ENCODE measurements at regions not wholly inside any gene's neighbourhood (a gene's known extent, or its start where the extent isn't known, plus 50 kb on each side); places are given as distances from the start of the nearest gene placed in this dataset.
"Not testable (repeated sequence)": the region's sequence is repeated elsewhere in the genome, so short reads cannot be mapped to it uniquely, and the experiment has no call there.

DNA sequence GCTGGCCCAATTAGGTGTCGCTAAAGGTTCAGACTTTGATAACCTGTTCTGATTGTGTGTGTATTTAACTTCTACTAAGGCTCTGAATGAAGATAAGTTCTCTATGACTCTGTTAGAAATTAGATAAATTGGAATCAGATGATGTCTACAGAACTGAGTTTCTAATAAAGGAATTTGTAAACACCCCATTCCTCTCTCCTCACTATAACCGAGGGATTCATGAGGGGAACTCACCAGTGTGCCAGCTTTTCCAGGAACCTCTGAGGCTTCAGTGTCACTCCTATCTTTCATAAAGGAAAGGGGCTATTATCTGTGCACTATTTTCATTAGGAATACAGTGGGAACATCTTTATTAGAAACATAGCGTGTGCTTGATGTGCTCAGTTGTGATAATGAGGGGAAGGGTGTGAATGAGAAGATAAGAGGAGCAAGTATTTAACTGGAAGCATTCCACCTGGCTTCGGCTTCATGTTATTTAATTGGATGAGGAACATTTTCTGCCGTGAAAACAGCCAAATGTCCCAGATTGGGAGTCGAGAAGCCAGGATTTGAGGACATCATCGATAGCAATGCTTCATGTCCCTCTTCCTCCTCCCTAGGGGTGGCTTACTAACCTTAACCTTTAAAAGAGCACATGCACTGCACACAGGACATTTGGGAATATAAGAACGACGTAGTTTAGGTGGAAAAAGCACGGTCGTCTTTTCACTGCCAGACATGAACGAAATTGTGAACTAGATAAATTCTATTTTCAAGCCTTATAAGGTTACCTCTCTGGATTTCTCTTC is 84.8 kb upstream of the TCF4 start:
- H3K4me3 Mint-ChIP-seq, result no peak overlapping the region
- TF ChIP-seq, protein P1, sequence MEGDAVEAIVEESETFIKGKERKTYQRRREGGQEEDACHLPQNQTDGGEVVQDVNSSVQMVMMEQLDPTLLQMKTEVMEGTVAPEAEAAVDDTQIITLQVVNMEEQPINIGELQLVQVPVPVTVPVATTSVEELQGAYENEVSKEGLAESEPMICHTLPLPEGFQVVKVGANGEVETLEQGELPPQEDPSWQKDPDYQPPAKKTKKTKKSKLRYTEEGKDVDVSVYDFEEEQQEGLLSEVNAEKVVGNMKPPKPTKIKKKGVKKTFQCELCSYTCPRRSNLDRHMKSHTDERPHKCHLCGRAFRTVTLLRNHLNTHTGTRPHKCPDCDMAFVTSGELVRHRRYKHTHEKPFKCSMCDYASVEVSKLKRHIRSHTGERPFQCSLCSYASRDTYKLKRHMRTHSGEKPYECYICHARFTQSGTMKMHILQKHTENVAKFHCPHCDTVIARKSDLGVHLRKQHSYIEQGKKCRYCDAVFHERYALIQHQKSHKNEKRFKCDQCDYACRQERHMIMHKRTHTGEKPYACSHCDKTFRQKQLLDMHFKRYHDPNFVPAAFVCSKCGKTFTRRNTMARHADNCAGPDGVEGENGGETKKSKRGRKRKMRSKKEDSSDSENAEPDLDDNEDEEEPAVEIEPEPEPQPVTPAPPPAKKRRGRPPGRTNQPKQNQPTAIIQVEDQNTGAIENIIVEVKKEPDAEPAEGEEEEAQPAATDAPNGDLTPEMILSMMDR (IDR thresholded peaks at IDR 0.05; ENCODE audit: unreplicated experiment in 3 of 3), result no peak

DNA sequence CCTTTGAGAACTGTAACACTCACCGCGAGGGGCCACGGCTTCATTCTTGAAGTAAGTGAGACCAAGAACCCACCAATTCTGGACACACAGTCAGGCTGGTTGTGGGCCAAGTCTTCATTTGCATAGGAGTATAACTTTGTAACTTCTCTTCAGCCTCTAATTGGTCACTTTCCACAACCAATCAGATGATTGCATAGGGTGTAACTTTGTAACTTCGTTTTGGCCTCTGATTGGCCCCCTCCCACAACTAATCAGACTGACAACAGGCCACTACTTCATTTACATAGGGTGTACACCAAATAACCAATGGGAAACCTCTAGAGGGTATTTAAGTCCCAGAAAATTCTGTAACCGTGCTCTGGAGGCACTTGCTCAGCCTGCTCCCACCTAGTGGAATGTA is 77.5 kb upstream of the TCF4 start:
- TF ChIP-seq, protein P1 (IDR thresholded peaks at IDR 0.05; ENCODE audit: unreplicated experiment in 3 of 3), result no peak
- H3K27me3 Mint-ChIP-seq (ENCODE audit: low read depth), result no peaks in the 10 kb centered on the region
- no peaks in the 10 kb centered on the region for H3K4me1 Mint-ChIP-seq
- peaks cover 4% of the 10 kb centered on the region for H3K9me3 Mint-ChIP-seq
- no peaks in the 10 kb centered on the region for H3K36me3 Mint-ChIP-seq (ENCODE audit: low read depth)
- H3K4me3 Mint-ChIP-seq, result no peak overlapping the region
- H3K27ac Mint-ChIP-seq, result no peak overlapping the region

More for the DNA sequence above, 84.8 kb upstream of the TCF4 start:
- H3K4me1 Mint-ChIP-seq, result no peaks in the 10 kb centered on the region
- H3K9me3 Mint-ChIP-seq, result peaks cover 10% of the 10 kb centered on the region
- H3K27ac Mint-ChIP-seq, result no peak overlapping the region
- H3K36me3 Mint-ChIP-seq (ENCODE audit: low read depth), result no peaks in the 10 kb centered on the region
- no peaks in the 10 kb centered on the region for H3K27me3 Mint-ChIP-seq (ENCODE audit: low read depth)

DNA sequence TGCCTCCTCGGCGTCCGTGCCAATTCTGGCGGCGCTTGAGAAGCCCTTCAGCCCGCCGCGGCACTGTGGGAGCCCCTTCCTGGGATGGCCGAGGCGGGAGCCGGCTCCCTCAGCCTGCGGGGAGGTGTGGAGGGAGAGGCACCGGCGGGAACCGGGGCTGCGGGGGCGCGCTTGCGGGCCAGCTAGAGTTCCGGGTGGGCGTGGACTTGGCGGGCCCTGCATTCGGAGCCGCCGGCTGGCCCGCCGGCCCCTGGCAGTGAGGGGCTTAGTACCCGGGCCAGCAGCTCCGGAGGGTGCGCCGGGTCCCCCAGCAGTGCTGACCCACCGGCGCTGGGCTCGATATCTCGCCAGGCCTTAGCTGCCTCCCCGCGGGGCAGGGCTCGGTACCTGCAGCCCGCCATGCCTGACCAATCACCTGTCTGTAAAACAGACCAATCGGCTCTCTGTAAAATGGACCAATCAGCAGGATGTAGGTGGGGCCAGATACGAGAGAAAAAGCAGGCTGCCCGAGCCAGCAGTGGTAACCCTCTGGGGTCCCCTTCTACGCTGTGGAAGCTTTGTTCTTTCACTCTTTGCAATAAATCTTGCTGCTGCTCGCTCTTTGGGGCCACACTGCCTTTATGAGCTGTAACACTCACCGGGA is 76.9 kb upstream of the TCF4 start:
- H3K27me3 Mint-ChIP-seq (ENCODE audit: low read depth); H3K9me3 Mint-ChIP-seq; H3K4me3 Mint-ChIP-seq; H3K36me3 Mint-ChIP-seq (ENCODE audit: low read depth); H3K27ac Mint-ChIP-seq; H3K4me1 Mint-ChIP-seq: not testable (repeated sequence)

DNA sequence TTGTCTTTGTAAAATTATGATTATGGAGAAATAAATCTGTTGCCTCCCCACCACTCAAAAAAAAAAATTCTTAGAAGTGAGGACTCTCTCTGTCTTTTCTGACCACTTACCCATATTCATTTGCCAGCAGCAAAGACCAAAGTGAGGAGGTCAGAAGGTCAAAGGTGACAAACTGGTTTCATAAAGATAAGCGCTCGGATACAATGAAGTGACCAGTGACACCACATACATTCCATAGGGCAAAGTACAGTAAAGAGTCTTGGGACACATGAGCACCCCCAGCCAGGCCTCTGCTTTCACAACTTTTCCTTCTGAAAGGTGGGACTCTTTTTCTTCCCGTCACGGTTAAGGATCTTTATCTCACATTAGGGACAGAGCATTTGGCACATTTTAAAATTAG is 75.9 kb upstream of the TCF4 start:
- Mint-ChIP-seq H3K4me1 (no peaks in the 10 kb centered on the region), H3K4me3 (no peak overlapping the region), H3K36me3 (ENCODE audit: low read depth) (no peaks in the 10 kb centered on the region), H3K27ac (no peak overlapping the region), H3K27me3 (ENCODE audit: low read depth) (no peaks in the 10 kb centered on the region), H3K9me3 (peaks cover 4% of the 10 kb centered on the region)
- TF ChIP-seq, protein P1 (IDR thresholded peaks at IDR 0.05; ENCODE audit: unreplicated experiment in 3 of 3), result no peak

DNA sequence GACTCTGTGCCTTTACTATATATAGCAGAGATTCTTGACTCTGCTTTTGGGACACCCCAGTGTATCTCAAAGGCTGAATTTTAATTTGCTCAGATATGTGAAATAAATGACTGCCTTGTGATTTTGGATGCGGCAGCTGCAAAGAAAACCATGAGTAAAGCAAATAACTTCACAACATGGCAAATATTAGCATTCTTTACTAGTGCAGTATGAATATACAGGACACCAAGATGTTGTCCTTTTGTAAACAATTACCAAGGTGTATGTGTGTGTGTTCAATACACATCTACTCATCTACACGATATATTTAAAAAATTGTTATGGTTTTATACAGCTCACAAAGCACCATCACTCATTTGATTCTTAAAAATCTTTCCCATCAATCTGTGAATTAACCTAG is 70.6 kb upstream of the TCF4 start:
- TF ChIP-seq, protein P1 (IDR thresholded peaks at IDR 0.05; ENCODE audit: unreplicated experiment in 3 of 3), result no peak
- H3K27ac Mint-ChIP-seq, result no peak overlapping the region
- H3K36me3 Mint-ChIP-seq (ENCODE audit: low read depth), result no peaks in the 10 kb centered on the region
- no peaks in the 10 kb centered on the region for H3K27me3 Mint-ChIP-seq (ENCODE audit: low read depth)
- H3K9me3 Mint-ChIP-seq, result no peaks in the 10 kb centered on the region
- no peak overlapping the region for H3K4me3 Mint-ChIP-seq
- no peaks in the 10 kb centered on the region for H3K4me1 Mint-ChIP-seq

DNA sequence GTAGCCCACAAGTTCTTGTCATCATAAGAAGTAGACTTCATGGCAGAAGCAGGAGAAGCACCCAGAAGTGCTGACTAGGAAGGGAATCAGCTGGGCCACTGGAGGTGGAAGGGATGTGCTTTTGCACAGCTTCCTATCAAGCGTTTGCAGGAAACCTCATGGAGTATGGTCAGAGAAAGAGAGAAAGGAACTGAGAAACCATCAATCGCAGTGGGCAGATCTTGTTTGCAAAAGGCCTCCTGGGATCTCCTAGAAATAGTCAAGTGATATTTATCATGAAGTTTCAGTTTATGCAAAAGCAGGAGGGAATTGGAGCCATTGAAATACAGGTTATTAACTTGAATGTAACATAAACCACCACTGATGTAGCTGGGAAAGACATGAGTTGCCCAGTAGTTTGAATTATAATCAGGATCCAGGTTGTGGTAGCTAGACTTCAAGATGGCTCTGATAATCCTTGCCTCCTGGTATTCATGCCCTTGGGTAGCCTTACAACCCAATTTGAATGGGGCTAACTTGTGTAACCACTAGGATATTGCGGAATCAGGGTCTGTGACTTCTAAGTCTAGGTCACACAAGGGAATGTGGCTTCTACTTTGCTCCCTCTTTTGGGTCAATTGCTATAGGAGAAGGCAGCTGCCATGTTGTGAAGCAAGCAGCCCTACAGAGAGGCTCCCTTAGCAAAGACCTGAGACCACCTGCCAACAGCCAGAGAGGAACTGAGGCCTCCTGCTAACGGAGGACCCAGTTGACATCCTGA is 69.8 kb upstream of the TCF4 start:
- Mint-ChIP-seq H3K27ac (no peak overlapping the region), H3K9me3 (no peaks in the 10 kb centered on the region), H3K4me1 (no peaks in the 10 kb centered on the region), H3K27me3 (ENCODE audit: low read depth) (no peaks in the 10 kb centered on the region), H3K4me3 (no peak overlapping the region), H3K36me3 (ENCODE audit: low read depth) (no peaks in the 10 kb centered on the region)
- TF ChIP-seq, protein P1 (IDR thresholded peaks at IDR 0.05; ENCODE audit: unreplicated experiment in 3 of 3), result no peak

All from nephron (organoid).